WTC11 (cell line): ENCODE measurements at regions not wholly inside any gene's neighbourhood (a gene's known extent, or its start where the extent isn't known, plus 50 kb on each side); places are given as distances from the start of the nearest gene placed in this dataset.

Source experiments
- ATAC-seq: fragments of 200-7000 bp; cut with Tn5 transposase; 2 replicates; pipeline ENCODE4 v1.10.0; 2021; ENCODE audit warnings: mild to moderate bottlenecking, moderate library complexity
- CTCF ChIA-PET: fragments of 300-600 bp; sonication (Branson Sonifier 250); formaldehyde crosslinking; loops from one replicate; lab custom pipeline; 2021; ENCODE audit warnings: antibody characterized with exemption; lab: Charles Lee
- POLR2A ChIA-PET: fragments of 350-600 bp; sonication (Branson Sonifier 250); formaldehyde crosslinking; loops from one replicate; lab custom pipeline; 2021; ENCODE audit warnings: antibody characterized with exemption; lab: Charles Lee
- DNase-seq: peaks from one replicate; pipeline ENCODE4 v3.0.0; 2021; ENCODE audit warnings: low spot score
- H3K27ac Mint-ChIP-seq: 2 replicates; pipeline ENCODE4 v1.8.0; 2021; ENCODE audit warnings: mixed read lengths
- H3K27me3 Mint-ChIP-seq: 2 replicates; pipeline ENCODE4 v1.8.0; 2021; ENCODE audit warnings: low read depth, mild to moderate bottlenecking, moderate library complexity, mixed read lengths
- H3K36me3 Mint-ChIP-seq: 2 replicates; pipeline ENCODE4 v1.8.0; 2021; ENCODE audit warnings: mixed read lengths
- H3K4me1 Mint-ChIP-seq: 2 replicates; pipeline ENCODE4 v1.8.0; 2022; ENCODE audit warnings: mixed read lengths
- H3K4me3 Mint-ChIP-seq: 2 replicates; pipeline ENCODE4 v1.8.0; 2021; ENCODE audit warnings: mild to moderate bottlenecking, moderate library complexity, mixed read lengths
- H3K9me3 Mint-ChIP-seq: 2 replicates; pipeline ENCODE4 v1.8.0; 2021; ENCODE audit warnings: mixed read lengths
- ARID4B ChIP-seq: sonication (generic); formaldehyde crosslinking; IDR thresholded peaks from 2 replicates; pipeline ENCODE4 v1.8.0; 2023; ENCODE audit warnings: missing genetic modification reagents, mild to moderate bottlenecking, borderline replicate concordance
- ELF4 ChIP-seq: sonication (generic); formaldehyde crosslinking; IDR thresholded peaks from 2 replicates; pipeline ENCODE4 v1.8.1; 2022; ENCODE audit warnings: low read depth, mild to moderate bottlenecking, moderate library complexity, missing genetic modification reagents
- ETV6 ChIP-seq: sonication (generic); formaldehyde crosslinking; IDR thresholded peaks from 2 replicates; pipeline ENCODE4 v1.8.1; 2022; ENCODE audit warnings: mild to moderate bottlenecking, missing genetic modification reagents
- FOXK1 ChIP-seq: sonication (generic); formaldehyde crosslinking; IDR thresholded peaks from 2 replicates; pipeline ENCODE4 v1.8.0; 2022; ENCODE audit warnings: mild to moderate bottlenecking, moderate library complexity, missing genetic modification reagents
- HMGA2 ChIP-seq: fragments of 250-450 bp; sonication (Bioruptor Pico); IDR thresholded peaks from 2 replicates; pipeline ENCODE4 v1.4.0; 2021; ENCODE audit warnings: mild to moderate bottlenecking, moderate library complexity
- JUN ChIP-seq: sonication (generic); formaldehyde crosslinking; IDR thresholded peaks from 2 replicates; pipeline ENCODE4 v1.8.0; 2023; ENCODE audit warnings: mild to moderate bottlenecking, missing genetic modification reagents
- NR1H2 ChIP-seq: sonication (generic); formaldehyde crosslinking; IDR thresholded peaks from 2 replicates; pipeline ENCODE4 v1.9.0; 2021; ENCODE audit warnings: mild to moderate bottlenecking, moderate library complexity, missing genetic modification reagents
- RELA ChIP-seq: sonication (generic); formaldehyde crosslinking; IDR thresholded peaks from 2 replicates; pipeline ENCODE4 v1.8.1; 2022; ENCODE audit warnings: missing genetic modification reagents, mild to moderate bottlenecking, borderline replicate concordance
- SOX15 ChIP-seq: fragments of 250-450 bp; sonication (Bioruptor Pico); IDR thresholded peaks from 2 replicates; pipeline ENCODE4 v1.9.0; 2021; ENCODE audit warnings: mild to moderate bottlenecking
- TEAD1 ChIP-seq: sonication (generic); formaldehyde crosslinking; IDR thresholded peaks from 2 replicates; pipeline ENCODE4 v1.8.0; 2022; ENCODE audit warnings: mild to moderate bottlenecking, missing genetic modification reagents
- ZBTB21 ChIP-seq: sonication (generic); formaldehyde crosslinking; IDR thresholded peaks from 2 replicates; pipeline ENCODE4 v1.8.1; 2023; ENCODE audit warnings: mild to moderate bottlenecking, missing genetic modification reagents, borderline replicate concordance
- ZNF396 ChIP-seq: fragments of 250-450 bp; sonication (Bioruptor Pico); IDR thresholded peaks from 2 replicates; pipeline ENCODE4 v1.8.0; 2021; ENCODE audit warnings: mild to moderate bottlenecking, moderate library complexity, borderline replicate concordance
- ZNF512 ChIP-seq: sonication (generic); formaldehyde crosslinking; IDR thresholded peaks from 2 replicates; pipeline ENCODE4 v1.8.1; 2022; ENCODE audit warnings: missing genetic modification reagents, borderline replicate concordance
- TF ChIP-seq, protein P1 (sequence below): sonication (generic); formaldehyde crosslinking; IDR thresholded peaks from 2 replicates; pipeline ENCODE4 v1.8.0; 2022; ENCODE audit warnings: mild to moderate bottlenecking, missing genetic modification reagents
- TF ChIP-seq, protein P2 (sequence below): sonication (generic); formaldehyde crosslinking; IDR thresholded peaks from 2 replicates; pipeline ENCODE4 v1.8.0; 2022; ENCODE audit warnings: missing genetic modification reagents
- TF ChIP-seq, protein P3 (sequence below): fragments of 250-450 bp; sonication (Bioruptor Pico); IDR thresholded peaks from 2 replicates; pipeline ENCODE4 v1.9.0; 2021; ENCODE audit warnings: mild to moderate bottlenecking, borderline replicate concordance
- TF ChIP-seq, protein P4 (sequence below): sonication (generic); formaldehyde crosslinking; IDR thresholded peaks from 2 replicates; pipeline ENCODE4 v1.8.0; 2023; ENCODE audit warnings: mild to moderate bottlenecking, missing genetic modification reagents

DNA sequence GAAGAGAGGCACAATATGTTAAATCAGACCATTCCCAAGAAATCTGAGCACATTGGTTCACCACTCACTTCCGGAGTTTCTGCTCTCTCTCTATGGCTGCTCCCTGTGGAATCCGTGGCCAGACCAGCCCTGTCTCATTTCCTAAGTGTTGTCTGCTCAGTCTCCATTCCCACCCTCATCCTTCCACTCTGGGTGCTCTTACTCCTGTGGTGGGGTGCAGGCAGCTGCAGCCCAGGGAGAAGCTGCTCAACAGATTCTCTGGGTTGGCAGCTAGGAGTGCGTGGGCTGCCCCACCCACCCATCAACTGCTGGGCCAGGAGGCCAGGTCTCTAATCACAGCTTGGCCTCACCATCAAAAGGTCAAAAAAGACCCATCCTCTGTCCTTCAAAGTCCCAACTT, 98.3 kb downstream of the ARL4C start:
- H3K4me1 Mint-ChIP-seq = no peaks in the 10 kb centered on the region
- no peak overlapping the region for H3K4me3 Mint-ChIP-seq
- ATAC-seq (no peak), DNase-seq (no peak)
- ChIA-PET CTCF (interaction anchor here (1.7 kb wide), 1 partner anchor 102 kb away, joined by 4 read pairs; no protein-coding TSS in a partner anchor), POLR2A (no interaction called here)
- H3K36me3 Mint-ChIP-seq = no peaks in the 10 kb centered on the region
- H3K27me3 Mint-ChIP-seq = peaks cover 10% of the 10 kb centered on the region
- TF ChIP-seq ELF4 (CRISPR knock-in tag) = no peak
- TF ChIP-seq ARID4B (CRISPR knock-in tag) = no peak
- no peak for TF ChIP-seq NR1H2 (CRISPR knock-in tag)
- no peak for TF ChIP-seq FOXK1 (CRISPR knock-in tag)
- no peak for TF ChIP-seq ETV6 (CRISPR knock-in tag)
- TF ChIP-seq SOX15 (CRISPR knock-in tag) = no peak
- TF ChIP-seq, protein P1, sequence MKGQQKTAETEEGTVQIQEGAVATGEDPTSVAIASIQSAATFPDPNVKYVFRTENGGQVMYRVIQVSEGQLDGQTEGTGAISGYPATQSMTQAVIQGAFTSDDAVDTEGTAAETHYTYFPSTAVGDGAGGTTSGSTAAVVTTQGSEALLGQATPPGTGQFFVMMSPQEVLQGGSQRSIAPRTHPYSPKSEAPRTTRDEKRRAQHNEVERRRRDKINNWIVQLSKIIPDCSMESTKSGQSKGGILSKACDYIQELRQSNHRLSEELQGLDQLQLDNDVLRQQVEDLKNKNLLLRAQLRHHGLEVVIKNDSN (CRISPR knock-in tag) = no peak
- TF ChIP-seq, protein P2, sequence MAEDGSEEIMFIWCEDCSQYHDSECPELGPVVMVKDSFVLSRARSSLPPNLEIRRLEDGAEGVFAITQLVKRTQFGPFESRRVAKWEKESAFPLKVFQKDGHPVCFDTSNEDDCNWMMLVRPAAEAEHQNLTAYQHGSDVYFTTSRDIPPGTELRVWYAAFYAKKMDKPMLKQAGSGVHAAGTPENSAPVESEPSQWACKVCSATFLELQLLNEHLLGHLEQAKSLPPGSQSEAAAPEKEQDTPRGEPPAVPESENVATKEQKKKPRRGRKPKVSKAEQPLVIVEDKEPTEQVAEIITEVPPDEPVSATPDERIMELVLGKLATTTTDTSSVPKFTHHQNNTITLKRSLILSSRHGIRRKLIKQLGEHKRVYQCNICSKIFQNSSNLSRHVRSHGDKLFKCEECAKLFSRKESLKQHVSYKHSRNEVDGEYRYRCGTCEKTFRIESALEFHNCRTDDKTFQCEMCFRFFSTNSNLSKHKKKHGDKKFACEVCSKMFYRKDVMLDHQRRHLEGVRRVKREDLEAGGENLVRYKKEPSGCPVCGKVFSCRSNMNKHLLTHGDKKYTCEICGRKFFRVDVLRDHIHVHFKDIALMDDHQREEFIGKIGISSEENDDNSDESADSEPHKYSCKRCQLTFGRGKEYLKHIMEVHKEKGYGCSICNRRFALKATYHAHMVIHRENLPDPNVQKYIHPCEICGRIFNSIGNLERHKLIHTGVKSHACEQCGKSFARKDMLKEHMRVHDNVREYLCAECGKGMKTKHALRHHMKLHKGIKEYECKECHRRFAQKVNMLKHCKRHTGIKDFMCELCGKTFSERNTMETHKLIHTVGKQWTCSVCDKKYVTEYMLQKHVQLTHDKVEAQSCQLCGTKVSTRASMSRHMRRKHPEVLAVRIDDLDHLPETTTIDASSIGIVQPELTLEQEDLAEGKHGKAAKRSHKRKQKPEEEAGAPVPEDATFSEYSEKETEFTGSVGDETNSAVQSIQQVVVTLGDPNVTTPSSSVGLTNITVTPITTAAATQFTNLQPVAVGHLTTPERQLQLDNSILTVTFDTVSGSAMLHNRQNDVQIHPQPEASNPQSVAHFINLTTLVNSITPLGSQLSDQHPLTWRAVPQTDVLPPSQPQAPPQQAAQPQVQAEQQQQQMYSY (CRISPR knock-in tag) = no peak
- no peak for TF ChIP-seq TEAD1
- TF ChIP-seq ZNF512 (CRISPR knock-in tag) = no peak
- peaks cover 6% of the 10 kb centered on the region for H3K9me3 Mint-ChIP-seq
- H3K27ac Mint-ChIP-seq = no peak overlapping the region

DNA sequence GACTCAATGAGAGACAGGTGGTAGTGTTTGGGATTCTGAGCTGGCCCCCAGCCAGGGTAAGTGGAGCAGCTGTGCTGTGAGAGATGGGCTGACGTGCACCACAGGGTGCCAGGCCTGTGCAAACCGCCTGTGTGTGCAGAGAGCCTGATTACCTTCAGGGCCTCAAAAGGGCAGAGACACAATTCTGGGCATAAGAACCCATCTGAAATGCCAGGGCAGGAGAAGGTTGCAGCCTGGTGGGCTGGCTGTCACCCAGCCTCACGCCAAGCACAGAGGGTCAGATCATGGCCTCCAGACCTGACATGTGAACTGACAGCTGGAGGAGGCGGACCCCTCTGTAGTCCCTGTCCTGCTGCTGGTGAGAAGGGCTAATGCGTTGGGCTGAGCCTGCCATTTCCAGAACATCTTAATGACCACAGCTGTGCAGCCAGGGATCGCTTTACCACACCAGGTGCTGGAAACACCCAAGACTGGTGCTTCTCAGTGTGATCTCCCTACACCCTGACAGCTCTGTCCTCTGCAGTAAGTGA, 100.9 kb downstream of the ARL4C start:
- ChIA-PET CTCF (interaction anchor here (0.8 kb wide), 1 partner anchor 117 kb away, joined by 4 read pairs; no protein-coding TSS in a partner anchor), POLR2A (interaction anchor here (0.6 kb wide), 1 partner anchor 18 kb away, joined by 3 read pairs; no protein-coding TSS in a partner anchor)
- DNase-seq = no peak

More for the DNA sequence above, 100.9 kb downstream of the ARL4C start:
- no peak for ATAC-seq
- Mint-ChIP-seq H3K4me3 (no peak overlapping the region), H3K27me3 (peaks cover 8% of the 10 kb centered on the region), H3K36me3 (no peaks in the 10 kb centered on the region), H3K27ac (no peak overlapping the region), H3K4me1 (no peaks in the 10 kb centered on the region), H3K9me3 (peaks cover 10% of the 10 kb centered on the region)
- TF ChIP-seq ZNF396 (CRISPR knock-in tag) (no peak), RELA (CRISPR knock-in tag) (no peak), ZBTB21 (CRISPR knock-in tag) (no peak), JUN (CRISPR knock-in tag) (no peak), HMGA2 (CRISPR knock-in tag) (no peak)
- TF ChIP-seq, protein P3, sequence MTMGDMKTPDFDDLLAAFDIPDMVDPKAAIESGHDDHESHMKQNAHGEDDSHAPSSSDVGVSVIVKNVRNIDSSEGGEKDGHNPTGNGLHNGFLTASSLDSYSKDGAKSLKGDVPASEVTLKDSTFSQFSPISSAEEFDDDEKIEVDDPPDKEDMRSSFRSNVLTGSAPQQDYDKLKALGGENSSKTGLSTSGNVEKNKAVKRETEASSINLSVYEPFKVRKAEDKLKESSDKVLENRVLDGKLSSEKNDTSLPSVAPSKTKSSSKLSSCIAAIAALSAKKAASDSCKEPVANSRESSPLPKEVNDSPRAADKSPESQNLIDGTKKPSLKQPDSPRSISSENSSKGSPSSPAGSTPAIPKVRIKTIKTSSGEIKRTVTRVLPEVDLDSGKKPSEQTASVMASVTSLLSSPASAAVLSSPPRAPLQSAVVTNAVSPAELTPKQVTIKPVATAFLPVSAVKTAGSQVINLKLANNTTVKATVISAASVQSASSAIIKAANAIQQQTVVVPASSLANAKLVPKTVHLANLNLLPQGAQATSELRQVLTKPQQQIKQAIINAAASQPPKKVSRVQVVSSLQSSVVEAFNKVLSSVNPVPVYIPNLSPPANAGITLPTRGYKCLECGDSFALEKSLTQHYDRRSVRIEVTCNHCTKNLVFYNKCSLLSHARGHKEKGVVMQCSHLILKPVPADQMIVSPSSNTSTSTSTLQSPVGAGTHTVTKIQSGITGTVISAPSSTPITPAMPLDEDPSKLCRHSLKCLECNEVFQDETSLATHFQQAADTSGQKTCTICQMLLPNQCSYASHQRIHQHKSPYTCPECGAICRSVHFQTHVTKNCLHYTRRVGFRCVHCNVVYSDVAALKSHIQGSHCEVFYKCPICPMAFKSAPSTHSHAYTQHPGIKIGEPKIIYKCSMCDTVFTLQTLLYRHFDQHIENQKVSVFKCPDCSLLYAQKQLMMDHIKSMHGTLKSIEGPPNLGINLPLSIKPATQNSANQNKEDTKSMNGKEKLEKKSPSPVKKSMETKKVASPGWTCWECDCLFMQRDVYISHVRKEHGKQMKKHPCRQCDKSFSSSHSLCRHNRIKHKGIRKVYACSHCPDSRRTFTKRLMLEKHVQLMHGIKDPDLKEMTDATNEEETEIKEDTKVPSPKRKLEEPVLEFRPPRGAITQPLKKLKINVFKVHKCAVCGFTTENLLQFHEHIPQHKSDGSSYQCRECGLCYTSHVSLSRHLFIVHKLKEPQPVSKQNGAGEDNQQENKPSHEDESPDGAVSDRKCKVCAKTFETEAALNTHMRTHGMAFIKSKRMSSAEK (CRISPR knock-in tag) = no peak
- TF ChIP-seq, protein P4, sequence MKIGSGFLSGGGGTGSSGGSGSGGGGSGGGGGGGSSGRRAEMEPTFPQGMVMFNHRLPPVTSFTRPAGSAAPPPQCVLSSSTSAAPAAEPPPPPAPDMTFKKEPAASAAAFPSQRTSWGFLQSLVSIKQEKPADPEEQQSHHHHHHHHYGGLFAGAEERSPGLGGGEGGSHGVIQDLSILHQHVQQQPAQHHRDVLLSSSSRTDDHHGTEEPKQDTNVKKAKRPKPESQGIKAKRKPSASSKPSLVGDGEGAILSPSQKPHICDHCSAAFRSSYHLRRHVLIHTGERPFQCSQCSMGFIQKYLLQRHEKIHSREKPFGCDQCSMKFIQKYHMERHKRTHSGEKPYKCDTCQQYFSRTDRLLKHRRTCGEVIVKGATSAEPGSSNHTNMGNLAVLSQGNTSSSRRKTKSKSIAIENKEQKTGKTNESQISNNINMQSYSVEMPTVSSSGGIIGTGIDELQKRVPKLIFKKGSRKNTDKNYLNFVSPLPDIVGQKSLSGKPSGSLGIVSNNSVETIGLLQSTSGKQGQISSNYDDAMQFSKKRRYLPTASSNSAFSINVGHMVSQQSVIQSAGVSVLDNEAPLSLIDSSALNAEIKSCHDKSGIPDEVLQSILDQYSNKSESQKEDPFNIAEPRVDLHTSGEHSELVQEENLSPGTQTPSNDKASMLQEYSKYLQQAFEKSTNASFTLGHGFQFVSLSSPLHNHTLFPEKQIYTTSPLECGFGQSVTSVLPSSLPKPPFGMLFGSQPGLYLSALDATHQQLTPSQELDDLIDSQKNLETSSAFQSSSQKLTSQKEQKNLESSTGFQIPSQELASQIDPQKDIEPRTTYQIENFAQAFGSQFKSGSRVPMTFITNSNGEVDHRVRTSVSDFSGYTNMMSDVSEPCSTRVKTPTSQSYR = no peak
